NCI-H446 treated with DMSO at 0.1 percent for 48 hours (cell line): ENCODE measurements at regions not wholly inside any gene's neighbourhood (a gene's known extent, or its start where the extent isn't known, plus 50 kb on each side); places are given as distances from the start of the nearest gene placed in this dataset.

ENCODE experiments used
- DNase-seq: peaks from one replicate; lab custom pipeline; 2025; lab: John Stamatoyannopoulos, UW

DNA sequence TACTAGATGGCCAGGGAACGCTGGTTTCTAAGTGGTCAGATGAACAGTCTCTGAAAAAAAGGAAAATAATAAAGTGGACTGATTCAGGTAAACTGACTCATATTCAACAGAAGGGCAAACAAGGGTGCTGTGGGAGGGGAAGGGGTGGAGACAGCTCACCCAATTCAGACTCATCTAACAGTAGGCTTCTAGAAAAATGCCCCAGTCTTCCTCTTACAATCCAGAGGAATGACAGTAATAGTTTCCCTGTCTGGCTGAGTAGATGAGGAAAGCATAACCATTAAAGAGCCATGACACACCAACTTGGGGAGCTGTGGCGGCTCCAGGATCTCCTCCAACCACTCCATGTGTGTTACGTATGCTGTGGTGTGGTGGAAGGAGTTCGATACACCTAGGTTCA lies 231.4 kb upstream of the UMPS start:
- no peak for DNase-seq

DNA sequence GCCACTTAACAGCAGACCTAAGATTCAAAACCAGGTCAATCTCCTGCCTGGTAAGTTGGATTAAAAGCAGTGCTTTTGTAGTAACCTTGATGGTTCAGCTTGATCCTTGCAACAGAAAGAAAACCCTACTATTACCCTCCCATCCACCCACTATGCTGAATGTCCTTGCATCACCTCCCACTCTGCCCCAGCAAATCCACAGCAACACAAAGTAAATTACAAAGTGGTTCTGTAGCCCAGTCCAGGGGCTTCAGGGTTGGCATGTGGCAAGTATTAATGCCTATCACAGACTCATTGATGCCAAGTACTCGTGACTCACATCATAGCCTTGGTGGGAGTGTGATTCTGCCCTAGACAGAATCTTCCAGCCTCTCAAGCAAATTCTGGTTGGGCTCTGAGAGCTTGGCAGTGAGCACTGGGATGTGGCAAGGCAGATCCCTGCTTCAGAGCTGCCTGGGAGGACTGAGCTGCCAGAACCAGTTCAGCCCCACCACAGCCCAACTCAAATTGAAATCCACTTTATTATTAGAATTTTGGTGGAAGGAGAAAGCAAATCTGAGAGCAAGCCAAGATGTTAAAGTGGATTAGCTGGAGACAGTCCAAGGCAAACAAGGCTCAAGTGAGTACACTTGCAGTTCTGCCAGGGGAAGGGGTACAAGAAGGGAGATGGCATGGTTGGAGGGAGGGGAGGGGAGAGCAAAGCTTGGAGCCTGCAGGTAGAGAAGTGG lies 225.8 kb upstream of the UMPS start:
- peak; percentile 95 for DNase-seq

DNA sequence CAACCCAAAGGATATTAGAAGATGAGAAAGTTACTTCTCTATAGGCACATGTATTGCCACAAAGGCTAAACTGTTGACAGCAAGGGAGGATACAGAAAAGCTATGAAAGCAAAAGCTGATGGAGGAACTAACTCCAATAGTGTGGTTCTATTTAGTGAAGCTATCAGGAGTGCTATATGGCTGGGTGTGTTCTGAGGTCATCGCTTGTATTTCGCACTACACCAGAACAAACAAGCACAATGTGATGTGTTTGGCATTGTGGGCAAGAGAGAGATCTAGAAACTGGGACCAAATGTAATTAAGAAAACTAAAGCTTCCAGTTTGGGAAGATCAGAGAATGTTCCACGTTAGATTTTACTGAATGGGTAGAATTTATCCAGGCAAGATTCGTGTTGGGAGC lies 220.4 kb upstream of the UMPS start:
- no peak for DNase-seq

DNA sequence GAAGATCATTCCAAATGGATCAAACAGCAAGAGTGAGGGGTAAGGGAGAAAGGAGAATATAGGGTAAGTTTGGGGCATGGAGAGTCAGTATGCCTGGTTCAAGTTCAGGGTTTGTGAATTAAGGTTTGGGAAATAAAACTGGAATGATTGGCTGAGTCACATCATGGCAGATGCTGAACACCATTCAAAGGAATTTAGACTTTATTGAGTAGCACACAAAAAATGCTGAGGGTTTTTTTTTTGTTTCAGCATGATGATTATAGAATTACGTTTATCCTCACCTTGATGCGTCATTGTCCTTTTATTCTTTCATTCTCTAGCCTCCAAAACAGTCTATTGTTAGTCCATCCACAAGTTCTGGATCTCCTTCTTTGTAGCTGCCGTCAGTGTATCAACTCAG lies 220.0 kb upstream of the UMPS start:
- no peak for DNase-seq

DNA sequence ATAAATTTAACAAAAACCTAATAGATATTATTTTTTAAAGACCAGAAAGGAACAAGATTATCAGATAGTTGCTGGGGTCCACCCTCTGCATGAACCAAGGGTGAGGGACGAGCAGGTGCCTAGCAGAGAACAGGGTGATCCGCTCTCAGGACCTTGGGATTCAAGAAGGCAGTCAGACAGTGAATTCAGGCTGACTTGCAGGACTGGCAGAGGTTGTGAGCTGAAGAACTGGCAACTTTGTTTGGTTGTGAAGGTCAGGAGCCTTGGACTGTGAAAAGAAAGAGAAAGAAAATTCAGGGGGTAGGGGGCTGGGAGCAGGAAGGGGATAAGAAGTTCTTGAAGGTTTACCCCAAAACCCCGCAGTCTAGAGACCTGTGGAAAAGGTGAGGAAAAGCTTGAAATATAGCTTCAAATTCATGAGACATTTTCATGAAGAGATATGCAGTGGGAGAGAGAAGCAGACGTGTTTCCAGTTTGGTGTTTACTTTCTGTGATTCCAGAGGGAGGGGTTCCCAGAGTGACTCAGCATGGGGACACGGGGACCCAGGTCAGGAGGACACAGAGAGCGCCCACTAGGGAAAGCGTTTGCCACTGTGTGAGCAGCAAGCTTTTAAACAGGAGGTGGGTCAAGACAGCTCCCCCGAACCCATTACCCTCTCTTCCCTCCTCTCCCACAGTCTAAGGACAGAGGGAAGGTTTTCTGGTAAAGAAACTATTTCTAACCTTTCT lies 217.2 kb upstream of the UMPS start:
- DNase-seq: no peak

DNA sequence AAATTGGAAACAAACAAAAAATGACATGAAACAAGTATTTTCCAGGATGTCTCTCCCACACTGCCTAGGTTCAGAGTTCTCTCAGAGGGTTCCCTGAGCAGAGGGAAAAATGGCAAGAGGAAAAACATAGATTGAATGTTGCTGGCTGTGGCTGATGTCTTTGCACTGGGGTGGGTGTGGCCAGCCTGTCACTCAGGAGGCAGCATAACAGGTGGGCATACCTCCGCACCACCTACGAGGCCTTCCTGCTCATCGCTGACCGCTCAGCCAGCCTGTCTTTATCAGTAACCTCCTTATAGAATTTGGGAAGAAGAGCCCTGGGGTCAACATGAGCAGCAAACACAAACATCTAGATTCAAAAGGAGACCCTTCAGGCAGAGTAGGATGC lies 216.6 kb upstream of the UMPS start:
- DNase-seq: no peak

DNA sequence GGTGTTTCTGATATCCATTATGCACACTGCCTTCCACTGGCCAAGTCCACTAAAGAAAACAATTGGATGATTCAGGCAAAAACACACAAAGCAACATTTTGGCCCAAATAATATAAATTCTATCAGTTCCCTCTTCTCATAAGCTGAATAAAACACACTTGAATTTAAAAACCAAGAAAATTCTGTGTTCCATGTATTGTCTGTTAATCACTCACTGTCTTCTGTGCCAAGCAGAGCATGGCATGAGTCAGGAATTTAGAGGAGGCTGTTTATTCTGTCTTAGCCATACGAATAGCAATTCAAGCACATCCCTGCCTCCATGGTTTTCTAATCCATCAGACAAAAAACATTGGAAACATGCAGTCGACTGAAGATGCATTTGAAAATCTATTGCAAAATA lies 215.6 kb upstream of the UMPS start:
- DNase-seq: peak; percentile 7

DNA sequence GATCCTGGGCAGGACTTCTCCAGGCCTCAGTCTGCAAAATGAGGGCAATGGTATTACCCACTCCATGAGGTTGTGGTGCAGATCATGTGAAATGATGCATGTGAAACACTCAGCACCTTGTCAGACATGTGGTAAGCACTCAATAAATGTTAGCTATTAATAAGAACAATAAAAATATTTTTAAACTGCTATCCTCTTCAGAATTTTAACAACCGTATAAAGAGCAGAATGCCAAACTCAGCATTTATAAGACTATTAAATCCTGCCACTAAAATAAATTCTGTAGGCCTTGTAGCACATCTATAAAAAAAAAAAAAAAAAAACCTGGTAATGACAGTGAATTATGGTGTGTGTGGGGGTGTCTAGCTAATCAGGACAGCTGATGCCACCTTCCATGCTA lies 213.9 kb upstream of the UMPS start:
- DNase-seq: no peak

DNA sequence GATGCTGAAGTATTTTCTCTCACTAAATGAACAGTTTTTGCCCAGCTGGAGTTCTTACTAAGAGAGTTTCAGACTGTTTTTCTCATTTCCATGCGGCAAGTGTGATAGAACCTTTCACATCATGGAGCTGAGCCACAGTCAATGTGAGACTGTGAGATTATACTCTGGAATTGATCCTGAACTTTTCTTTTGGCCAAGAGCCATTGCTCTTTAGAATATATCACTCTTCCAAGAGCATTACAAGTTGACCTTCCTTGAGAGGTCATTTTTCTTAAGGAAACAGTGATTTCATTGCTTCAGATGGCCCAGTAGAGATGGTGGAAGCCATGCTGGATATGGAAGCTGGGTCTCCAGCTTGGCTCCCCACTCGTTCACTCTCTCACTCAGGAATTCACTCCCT lies 212.9 kb upstream of the UMPS start:
- DNase-seq: no peak

DNA sequence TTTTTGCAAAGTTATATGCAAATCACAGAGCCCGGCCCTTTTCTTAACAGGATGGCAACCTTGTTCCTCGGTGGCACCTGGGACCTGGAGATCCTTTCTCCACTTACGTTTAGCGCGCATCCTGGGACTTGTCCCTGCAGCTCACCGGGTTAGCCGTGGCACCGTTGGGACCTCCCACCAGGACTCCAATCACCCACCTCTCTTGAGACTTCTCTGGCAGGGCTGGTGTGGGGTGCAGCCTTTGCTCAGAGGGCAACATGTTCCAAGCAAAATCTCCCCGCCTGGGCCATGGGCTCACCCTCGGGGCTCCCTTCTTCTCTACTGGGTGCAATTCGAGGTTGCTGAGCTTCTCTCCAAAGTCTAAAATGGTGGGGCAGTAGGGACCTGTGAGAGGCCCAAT lies 211.9 kb upstream of the UMPS start:
- DNase-seq: no peak

DNA sequence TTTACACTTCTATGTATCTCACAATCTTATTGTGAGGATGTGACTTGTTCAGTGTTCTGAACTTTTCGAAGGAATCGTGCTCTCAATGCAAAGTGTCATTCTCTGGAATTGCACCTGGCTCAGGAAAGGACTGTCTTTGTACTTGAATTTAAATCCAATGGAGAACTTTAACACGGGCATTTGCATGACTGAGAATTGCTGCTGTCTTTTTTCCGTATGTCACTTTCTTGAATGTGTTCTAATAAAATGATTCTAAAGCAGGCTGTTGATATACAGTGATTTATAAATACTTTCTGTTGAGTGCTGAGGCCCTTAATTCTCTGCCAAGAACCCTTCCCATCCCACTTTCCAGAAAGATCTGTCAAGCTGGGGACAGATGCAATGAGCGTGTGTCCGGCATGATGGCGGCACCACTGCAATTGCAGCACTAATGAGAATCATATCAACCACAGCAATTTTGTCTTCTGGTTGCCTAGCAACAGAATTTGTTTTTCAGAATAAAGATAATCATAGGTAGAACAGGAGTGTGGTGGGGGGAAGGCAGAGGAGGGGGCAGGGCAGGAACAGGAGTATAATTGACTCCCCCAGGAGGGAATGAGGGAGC lies 210.6 kb upstream of the UMPS start:
- no peak for DNase-seq

DNA sequence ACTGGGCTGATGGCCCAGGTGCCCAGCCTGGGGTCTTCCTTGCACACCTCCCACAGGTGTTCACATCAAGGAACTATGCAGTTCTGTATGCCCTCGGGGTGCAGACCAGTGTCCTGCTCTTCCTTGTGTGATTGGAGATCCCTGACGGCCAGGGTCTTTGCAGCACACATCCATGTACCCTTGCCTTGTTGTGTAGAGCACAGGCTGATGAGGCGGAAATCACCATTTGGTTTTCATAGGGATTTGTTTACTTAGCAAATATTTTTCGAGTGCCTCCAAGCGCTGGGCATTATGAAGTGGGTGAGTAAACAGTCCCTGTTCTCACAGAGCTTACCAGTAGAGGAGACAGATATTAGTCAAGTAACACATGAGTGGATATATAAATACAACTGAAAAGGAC lies 209.3 kb upstream of the UMPS start:
- DNase-seq: peak; percentile 17

DNA sequence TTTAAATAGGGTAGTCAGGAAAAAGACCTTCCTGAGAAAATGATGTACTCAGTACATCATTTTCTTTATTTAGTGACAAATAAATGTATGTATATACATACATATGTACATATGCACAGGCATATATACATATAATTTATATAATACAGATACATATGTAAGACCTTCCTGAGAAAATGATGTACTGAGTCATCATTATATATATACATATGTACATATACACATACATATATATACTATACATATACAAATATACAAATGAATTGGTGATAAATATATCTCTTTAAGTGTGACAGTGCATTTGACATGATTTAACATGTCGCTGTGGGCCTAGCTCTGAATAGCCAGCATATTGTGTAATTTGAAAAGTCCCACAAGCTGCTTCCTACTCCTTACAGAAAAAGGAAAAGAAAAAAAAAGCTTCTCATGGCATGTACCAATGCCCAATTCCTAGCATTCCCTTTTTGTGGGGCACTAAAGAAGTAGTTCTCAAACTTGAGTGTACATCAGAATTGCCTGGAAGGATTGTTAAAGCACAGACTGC lies 208.1 kb upstream of the UMPS start:
- no peak for DNase-seq

DNA sequence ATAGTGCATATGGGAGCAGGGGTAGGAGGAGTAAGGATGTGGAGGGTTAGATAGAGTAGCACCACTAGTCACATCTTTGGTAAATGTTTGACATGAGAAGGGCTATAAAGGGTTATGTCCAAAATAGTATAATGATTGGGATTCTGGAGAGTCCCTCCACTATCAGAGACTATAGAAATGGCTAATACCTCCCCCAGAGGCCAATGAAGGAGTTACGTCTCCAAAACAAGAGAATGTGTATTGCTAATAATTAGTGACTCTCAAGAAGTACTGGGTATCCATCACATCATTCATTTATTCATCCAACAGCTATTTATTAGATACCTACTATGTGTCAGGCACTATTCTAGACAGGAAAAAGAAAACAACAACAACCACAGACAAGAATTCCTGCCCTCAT lies 203.7 kb upstream of the UMPS start:
- DNase-seq: no peak

DNA sequence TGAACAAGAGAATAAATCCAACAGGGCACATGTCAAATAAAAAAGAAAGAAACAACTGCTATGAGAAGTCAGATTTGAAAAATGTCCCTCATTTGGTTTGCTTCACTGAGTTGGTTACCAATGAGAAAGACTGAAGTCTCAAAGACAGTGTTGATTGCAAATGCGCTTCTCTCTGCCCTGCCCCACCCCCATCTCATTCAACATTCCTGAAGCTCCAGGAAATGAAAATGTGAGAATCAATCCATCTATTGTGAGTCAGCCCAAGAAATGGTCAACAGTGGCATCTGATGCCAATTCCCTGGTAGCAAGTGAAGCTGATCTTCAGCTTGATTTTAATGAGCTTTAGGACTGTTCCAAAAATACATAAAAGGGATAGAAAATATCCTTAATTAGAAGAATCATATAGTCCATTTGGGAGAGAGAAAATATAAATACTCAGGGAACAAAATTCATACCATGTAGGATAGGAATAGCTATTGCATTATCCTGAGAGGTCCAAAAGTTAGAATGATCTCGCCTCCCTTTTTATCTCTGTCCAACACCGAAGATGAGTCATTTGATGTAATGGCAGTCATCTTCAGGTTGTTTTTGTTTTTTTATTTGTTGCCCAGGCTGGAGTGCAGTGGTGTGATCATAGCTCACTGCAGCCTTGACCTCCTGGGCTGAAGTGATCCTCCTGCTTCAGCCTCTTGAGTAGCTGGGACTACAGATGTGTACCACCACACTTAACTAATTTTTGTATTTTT lies 200.3 kb upstream of the UMPS start:
- DNase-seq: peak; percentile 27

DNA sequence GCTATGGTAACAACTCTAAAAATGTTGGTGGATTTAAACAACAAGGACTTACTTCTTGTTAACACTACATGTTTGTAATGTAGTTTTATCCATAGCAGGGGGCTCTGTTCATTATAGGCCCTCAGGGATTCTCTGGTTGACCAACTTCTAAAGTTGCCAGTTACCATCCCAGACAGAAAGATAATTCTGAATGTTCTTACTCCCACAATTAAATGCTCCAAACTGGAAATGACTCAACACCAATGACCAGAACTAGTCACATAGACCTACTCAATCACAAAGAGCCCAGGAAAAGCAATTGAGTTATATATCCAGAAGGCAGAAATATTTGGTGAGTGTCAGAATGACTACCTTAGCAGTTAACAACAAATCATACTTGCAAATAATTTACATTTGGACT lies 199.3 kb upstream of the UMPS start:
- no peak for DNase-seq

DNA sequence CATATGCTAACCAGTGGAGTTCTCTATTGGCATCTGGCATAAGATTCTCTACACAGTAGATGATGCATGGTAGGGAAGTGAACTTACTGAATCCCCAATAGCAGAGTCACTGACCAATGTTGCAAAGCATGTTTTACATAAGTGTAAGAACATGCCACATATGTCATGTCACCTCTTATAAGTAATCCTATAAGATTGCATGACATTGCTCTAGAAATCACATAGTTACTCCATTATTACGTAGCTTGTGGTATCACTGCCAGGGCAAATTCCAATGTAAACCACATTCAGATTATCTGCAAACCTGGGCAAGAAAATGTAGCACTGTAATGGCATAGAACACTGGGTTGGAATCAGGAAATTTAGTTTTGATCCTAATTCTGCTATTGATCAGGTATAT lies 198.2 kb upstream of the UMPS start:
- DNase-seq: no peak

DNA sequence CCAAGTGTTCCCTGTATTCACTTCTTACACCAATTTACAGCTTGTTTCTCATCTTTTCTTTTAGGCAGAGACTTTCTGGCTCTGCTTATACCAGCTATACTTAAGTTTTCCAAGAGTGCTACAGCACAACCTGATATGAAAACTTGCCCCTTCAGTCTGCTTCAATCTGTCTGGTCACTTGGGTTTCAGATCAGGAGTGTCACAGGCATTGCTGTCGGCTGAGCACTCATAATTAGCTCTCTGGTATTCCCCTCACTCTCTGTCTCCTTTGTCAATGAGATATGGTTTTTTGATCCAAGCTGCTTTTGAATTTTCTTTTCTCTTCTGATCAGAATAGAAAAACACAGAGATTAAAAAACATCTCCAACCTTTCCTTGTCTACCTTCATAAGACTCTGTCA lies 194.9 kb upstream of the UMPS start:
- no peak for DNase-seq

DNA sequence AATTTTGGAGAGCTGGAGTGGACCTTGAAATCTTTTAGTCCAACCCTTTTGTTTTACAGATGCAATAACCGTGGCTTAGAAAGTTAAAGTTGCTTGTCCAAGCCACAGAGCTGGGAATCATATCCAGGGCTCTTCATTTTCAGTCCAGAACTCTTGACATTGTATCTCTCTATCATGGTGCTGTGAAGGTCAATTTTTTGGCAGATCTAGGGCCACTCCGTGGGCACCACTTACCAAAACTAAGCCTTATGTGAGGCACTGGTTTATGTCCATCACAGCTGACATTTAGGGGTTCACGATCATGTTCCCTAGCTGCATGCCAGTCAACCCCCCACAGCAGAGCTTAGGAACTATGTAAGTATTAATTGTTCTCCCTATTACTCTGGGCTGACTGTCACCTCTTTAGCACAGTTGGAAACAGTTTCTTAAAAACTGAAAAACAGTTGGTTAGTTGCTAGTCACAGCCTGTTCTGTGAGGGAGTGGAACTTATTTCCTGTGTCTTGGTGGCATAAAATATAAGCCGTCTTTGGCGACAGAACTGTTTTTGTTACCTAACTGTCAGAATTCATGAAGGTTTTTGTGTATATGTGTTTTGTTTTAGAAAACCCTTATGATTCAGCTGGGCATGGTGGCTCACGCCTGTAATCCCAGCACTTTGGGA lies 189.6 kb upstream of the UMPS start:
- DNase-seq: no peak

DNA sequence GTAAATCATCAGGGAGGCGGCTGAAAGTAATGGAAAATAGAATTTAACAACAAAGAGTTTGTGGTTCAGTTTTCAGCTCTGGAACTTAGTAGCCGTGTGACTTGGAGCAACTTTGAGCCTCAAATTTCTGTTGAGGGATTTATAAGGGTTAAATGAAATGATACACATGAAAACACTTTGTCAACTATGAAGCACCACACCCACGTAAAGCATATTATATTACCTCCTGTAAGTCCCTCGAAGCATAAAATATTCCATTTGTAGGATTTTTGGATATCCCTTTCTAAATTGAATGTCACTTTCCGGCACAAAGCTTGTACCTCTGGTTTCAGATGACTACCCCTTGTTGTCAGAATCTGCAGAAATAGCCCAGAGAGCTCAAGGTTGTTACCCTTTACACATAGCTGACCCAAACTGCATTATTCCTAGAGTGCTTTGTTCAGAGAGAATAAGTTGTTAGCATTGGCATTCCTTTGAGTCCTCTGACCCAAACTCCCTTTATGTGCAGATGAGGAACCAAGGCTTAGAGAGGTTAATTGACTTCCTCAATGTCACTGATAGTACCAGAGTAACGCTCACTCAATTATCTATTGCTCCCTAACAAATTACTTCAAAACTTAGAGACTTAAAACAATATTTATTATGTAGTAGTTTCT lies 187.9 kb upstream of the UMPS start:
- DNase-seq: no peak

DNA sequence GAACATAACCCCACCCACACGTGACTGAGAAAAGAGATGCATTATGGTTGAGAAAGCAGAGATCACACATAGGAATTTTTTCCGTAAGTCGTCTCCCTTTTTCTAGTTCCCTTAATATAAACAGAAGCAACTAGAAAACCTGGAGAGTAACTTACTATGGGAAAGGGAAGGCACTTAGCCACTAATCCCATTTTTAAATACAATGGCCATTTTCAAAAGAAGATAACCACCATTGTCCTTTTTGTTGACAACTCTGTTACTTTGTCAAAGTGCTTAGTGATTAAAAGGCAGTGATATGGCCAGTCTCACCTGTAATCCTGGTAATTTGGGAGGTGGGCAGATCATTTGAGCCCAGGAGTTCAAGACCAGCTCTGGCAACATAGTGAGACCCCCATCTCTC lies 184.4 kb upstream of the UMPS start:
- no peak for DNase-seq

DNA sequence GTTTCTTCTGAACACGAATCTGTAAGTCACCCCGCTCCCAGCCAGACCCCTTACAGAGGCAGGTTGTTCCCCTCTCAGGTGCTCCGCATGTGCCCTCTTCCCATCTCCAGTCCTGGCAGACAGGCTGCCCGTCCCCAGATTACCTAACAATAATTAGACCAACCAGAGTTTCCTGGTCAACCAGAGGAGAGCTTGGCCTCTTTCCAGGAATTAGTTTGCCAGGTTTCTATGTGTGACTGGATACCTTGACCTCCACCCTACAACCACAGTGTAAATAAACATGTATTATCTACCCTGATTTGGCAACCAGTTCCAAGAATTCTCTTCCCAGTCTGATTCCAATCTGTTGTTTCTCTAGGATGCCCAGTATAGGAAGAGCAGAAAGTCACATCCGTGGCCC lies 178.0 kb upstream of the UMPS start:
- DNase-seq: no peak
